NCI-H1436 (cell line): ENCODE measurements at regions not wholly inside any gene's neighbourhood (a gene's known extent, or its start where the extent isn't known, plus 50 kb on each side); places are given as distances from the start of the nearest gene placed in this dataset.
"Not testable (repeated sequence)": the region's sequence is repeated elsewhere in the genome, so short reads cannot be mapped to it uniquely, and the experiment has no call there.

Experiments
- DNase-seq: peaks from one replicate; lab custom pipeline; 2025; lab: John Stamatoyannopoulos, UW

- not testable (repeated sequence) for DNase-seq
Measured at GRCh38 chr15:70367913-70368705, 270.4 kb upstream of the TLE3 start.

GRCh38 chr15:70364023-70364422 is 266.3 kb upstream of the TLE3 start:
- not testable (repeated sequence) for DNase-seq

GRCh38 chr15:70362886-70363285 is 265.2 kb upstream of the TLE3 start:
- DNase-seq: no peak

GRCh38 chr15:70362350-70362749 is 264.6 kb upstream of the TLE3 start:
- DNase-seq: no peak

- DNase-seq: no peak
Measured at GRCh38 chr15:70361891-70362290, 264.2 kb upstream of the TLE3 start.

- DNase-seq: no peak
Measured at GRCh38 chr15:70361106-70361505, 263.4 kb upstream of the TLE3 start.

- DNase-seq: no peak
Measured at GRCh38 chr15:70358871-70359647, 261.3 kb upstream of the TLE3 start.

GRCh38 chr15:70358011-70358819 is 260.5 kb upstream of the TLE3 start:
- DNase-seq: no peak

- no peak for DNase-seq
Measured at GRCh38 chr15:70357453-70357852, 259.7 kb upstream of the TLE3 start.

GRCh38 chr15:70356919-70357318 is 259.2 kb upstream of the TLE3 start:
- no peak for DNase-seq

- DNase-seq: no peak
Measured at GRCh38 chr15:70356062-70356860, 258.5 kb upstream of the TLE3 start.

GRCh38 chr15:70355275-70355795 is 257.6 kb upstream of the TLE3 start:
- no peak for DNase-seq

GRCh38 chr15:70354346-70354905 is 256.7 kb upstream of the TLE3 start:
- DNase-seq: no peak

- DNase-seq: no peak
Measured at GRCh38 chr15:70353606-70354345, 256.1 kb upstream of the TLE3 start.

GRCh38 chr15:70351941-70352774 is 254.4 kb upstream of the TLE3 start:
- DNase-seq: no peak

- no peak for DNase-seq
Measured at GRCh38 chr15:70351391-70351790, 253.7 kb upstream of the TLE3 start.

GRCh38 chr15:70348581-70349344 is 251.0 kb upstream of the TLE3 start:
- no peak for DNase-seq

- DNase-seq: peak; percentile 81
Measured at GRCh38 chr15:70348226-70348543, 250.5 kb upstream of the TLE3 start.
